B cell (primary cell): ENCODE measurements at regions not wholly inside any gene's neighbourhood (a gene's known extent, or its start where the extent isn't known, plus 50 kb on each side); places are given as distances from the start of the nearest gene placed in this dataset.

Experiments used
- ATAC-seq: fragments of 200-7000 bp; cut with Tn5 transposase; one replicate; pipeline ENCODE4 v1.10.0; 2021; ENCODE audit warnings: low read depth, mild to moderate bottlenecking, moderate number of reproducible peaks, moderate library complexity
- CTCF ChIA-PET: fragments of 350-600 bp; sonication (Branson Sonifier 250); formaldehyde crosslinking; loops from one replicate; lab custom pipeline; 2021; ENCODE audit warnings: antibody characterized with exemption, inconsistent platforms; lab: Charles Lee
- POLR2A ChIA-PET: fragments of 350-600 bp; sonication (Branson Sonifier 250); formaldehyde crosslinking; loops from one replicate; lab custom pipeline; 2021; ENCODE audit warnings: antibody characterized with exemption; lab: Charles Lee
- DNase-seq: peaks from one replicate; pipeline ENCODE4 v3.0.0; 2013
- H2AFZ ChIP-seq: 2 replicates; pipeline ENCODE4 v1.6.1; 2012; ENCODE audit warnings: mild to moderate bottlenecking, low read depth, low read length; ENCODE audit not compliant: insufficient read depth, poor library complexity, severe bottlenecking
- H3K27ac ChIP-seq, 2 donors: 1 replicate in 1 of 2; 2 replicates in 1 of 2; pipeline ENCODE4 v1.5.1; 2012 to 2013; ENCODE audit warnings: low read length in 2 of 2, mild to moderate bottlenecking in 2 of 2, moderate library complexity in 1 of 2
- H3K27me3 ChIP-seq, 4 experiments: fragments of 200-600 bp in 1 of 4; sonication (generic) in 1 of 4; replicated peaks in 1 of 4; 1 replicate in 2 of 4; 2 replicates in 2 of 4; pipeline versions ENCODE4 v1.6.1 to v1.7.0; 2013 to 2016; ENCODE audit warnings: low read length in 3 of 4, mild to moderate bottlenecking in 2 of 4, mixed read lengths in 1 of 4, moderate library complexity in 1 of 4; ENCODE audit not compliant: insufficient read depth in 4 of 4, control insufficient read depth in 3 of 4; ENCODE audit errors: control extremely low read depth in 1 of 4
- H3K36me3 ChIP-seq, 2 experiments: replicated peaks in 1 of 2; 1 replicate in 1 of 2; 2 replicates in 1 of 2; pipeline versions ENCODE4 v1.6.1 to v1.7.1; 2013; ENCODE audit warnings: low read length in 1 of 2; ENCODE audit not compliant: insufficient read depth in 2 of 2, control insufficient read depth in 1 of 2; ENCODE audit errors: control extremely low read depth in 1 of 2, extremely low read depth in 1 of 2
- H3K4me1 ChIP-seq, 2 donors: fragments of 200-600 bp in 1 of 2; sonication (generic) in 1 of 2; 1 replicate in 1 of 2; 2 replicates in 1 of 2; pipeline versions ENCODE4 v1.5.1 to v1.6.1; 2013 to 2017; ENCODE audit warnings: low read length in 2 of 2; ENCODE audit not compliant: control insufficient read depth in 2 of 2, insufficient read depth in 2 of 2
- H3K4me2 ChIP-seq: replicated peaks from 2 replicates; pipeline ENCODE3; 2012; ENCODE audit warnings: mild to moderate bottlenecking, low read depth, low read length; ENCODE audit not compliant: poor library complexity, severe bottlenecking
- H3K4me3 ChIP-seq, 5 experiments: fragments of 200-600 bp in 1 of 5; sonication (generic) in 1 of 5; 1 replicate in 3 of 5; 2 replicates in 2 of 5; pipeline versions ENCODE4 v1.5.1 to v1.7.0; 2011 to 2016; ENCODE audit warnings: low read length in 4 of 5, mild to moderate bottlenecking in 4 of 5, low read depth in 2 of 5, control low read depth in 1 of 5, moderate library complexity in 1 of 5; ENCODE audit not compliant: insufficient read depth in 1 of 5; ENCODE audit errors: control extremely low read depth in 1 of 5, extremely low read depth in 1 of 5
- H3K79me2 ChIP-seq: fragments of 200-600 bp; sonication (generic); one replicate; pipeline ENCODE4 v1.6.0; 2016; ENCODE audit warnings: low read length; ENCODE audit not compliant: control insufficient read depth, insufficient read depth
- H3K9ac ChIP-seq: fragments of 200-600 bp; sonication (generic); 2 replicates; pipeline ENCODE4 v1.6.1; 2017; ENCODE audit warnings: mild to moderate bottlenecking, low read length, moderate library complexity
- H3K9me3 ChIP-seq, 3 donors: one replicate each; pipeline versions ENCODE4 v1.6.1 to v1.7.1; 2013; ENCODE audit warnings: low read length in 2 of 3; ENCODE audit not compliant: control insufficient read depth in 2 of 3, insufficient read depth in 1 of 3; ENCODE audit errors: control extremely low read depth in 1 of 3
- H4K20me1 ChIP-seq: 2 replicates; pipeline ENCODE4 v1.6.0; 2012; ENCODE audit warnings: mild to moderate bottlenecking, low read length; ENCODE audit not compliant: insufficient read depth, control insufficient read depth, poor library complexity, severe bottlenecking
- H3K27ac Mint-ChIP-seq: one replicate; pipeline ENCODE4 v1.8.0; 2021; ENCODE audit warnings: mixed read lengths
- H3K27me3 Mint-ChIP-seq: one replicate; pipeline ENCODE4 v1.8.0; 2021; ENCODE audit warnings: mixed read lengths
- H3K4me1 Mint-ChIP-seq: one replicate; pipeline ENCODE4 v1.8.0; 2021; ENCODE audit warnings: mixed read lengths
- H3K4me3 Mint-ChIP-seq: one replicate; pipeline ENCODE4 v1.8.0; 2021; ENCODE audit warnings: mixed read lengths
- H3K9me3 Mint-ChIP-seq: one replicate; pipeline ENCODE4 v1.8.0; 2022; ENCODE audit warnings: mixed read lengths; ENCODE audit not compliant: insufficient read depth
- CTCF ChIP-seq: fragments of 200-600 bp; IDR thresholded peaks from one replicate; pipeline ENCODE4 v1.8.0; 2022; ENCODE audit warnings: antibody characterized with exemption, mild to moderate bottlenecking
- EZH2 ChIP-seq: IDR thresholded peaks from 2 replicates; pipeline ENCODE4 v1.6.1; 2012; ENCODE audit warnings: borderline replicate concordance, low read depth, mild to moderate bottlenecking, moderate library complexity, low read length; ENCODE audit not compliant: insufficient read depth, poor library complexity, severe bottlenecking
- WGBS: methylation state at CpG from one replicate; pipeline ENCODE4 v1.1.5; 2013; ENCODE audit warnings: missing lambda C conversion rate; ENCODE audit not compliant: insufficient coverage; 5-methylcytosine and 5-hydroxymethylcytosine counted together
- intact Hi-C: fragments of 100-400 bp; cut with micrococcal nuclease; formaldehyde crosslinking; loops from one replicate; pipeline ENCODE4 v1.10.0; 2022

DNA sequence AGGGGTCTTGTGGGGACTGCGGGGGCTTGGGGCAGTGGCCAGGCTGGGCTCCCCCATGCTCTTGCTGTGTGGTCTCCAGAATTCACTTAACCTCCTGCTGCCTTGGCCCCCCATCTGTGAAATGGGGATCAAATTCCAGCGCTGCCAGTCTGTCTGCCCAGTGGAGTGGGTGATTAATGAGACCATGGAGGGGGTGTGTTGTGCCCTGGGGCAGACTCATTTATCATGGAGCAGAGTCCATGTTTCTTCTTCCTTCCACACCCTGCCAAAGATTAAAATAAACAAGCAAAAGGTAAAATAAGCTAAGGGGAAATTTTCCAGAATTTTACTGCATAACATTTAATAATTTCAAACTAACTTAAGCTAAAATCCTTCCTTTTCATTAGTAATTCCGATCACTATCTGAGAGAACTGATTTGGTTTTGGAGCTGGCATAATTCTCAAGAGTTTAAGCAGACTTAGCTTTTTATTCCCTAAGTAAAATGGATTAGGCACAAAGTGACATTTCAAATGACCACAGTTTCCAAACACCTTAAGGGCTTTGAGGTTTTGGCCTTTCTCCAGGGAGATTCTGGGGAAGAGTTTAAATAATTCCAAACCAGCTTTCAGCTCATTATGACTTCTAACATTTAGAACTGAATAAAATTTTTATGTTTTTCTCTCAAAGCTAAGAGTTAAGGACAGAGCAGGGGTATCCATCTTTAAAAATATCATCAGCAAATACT, 211.9 kb downstream of the CXCL12 start:
- no peaks in the 10 kb centered on the region for H3K4me1 Mint-ChIP-seq
- H3K27me3 ChIP-seq: no peaks in the 10 kb centered on the region
- no peak overlapping the region for H3K9ac ChIP-seq
- peaks cover 0 to 2% (median 0%) of the 10 kb centered on the region in 3 donors for H3K9me3 ChIP-seq
- H3K27ac ChIP-seq: no peak overlapping the region
- no peaks in the 10 kb centered on the region for H3K27me3 Mint-ChIP-seq
- no peak overlapping the region for H2AFZ ChIP-seq
- no peaks in the 10 kb centered on the region for H3K36me3 ChIP-seq
- H3K4me2 ChIP-seq: no peak overlapping the region
- H3K9me3 Mint-ChIP-seq: no peaks in the 10 kb centered on the region
- H4K20me1 ChIP-seq: no peaks in the 10 kb centered on the region
- H3K4me1 ChIP-seq: no peaks in the 10 kb centered on the region
- CTCF ChIA-PET: no interaction called here
- POLR2A ChIA-PET: no interaction called here
- intact Hi-C loops: no loop called here
- no peak overlapping the region for H3K4me3 Mint-ChIP-seq
- H3K4me3 ChIP-seq: no peak overlapping the region
- no peak for ATAC-seq
- DNase-seq: no peak
- no peak overlapping the region for H3K27ac Mint-ChIP-seq
- H3K79me2 ChIP-seq: no peaks in the 10 kb centered on the region
- 88% methylated on average over 1 of the region's 3 CpGs for WGBS
- TF ChIP-seq EZH2: no peak
- TF ChIP-seq CTCF: no peak

- no peaks in the 10 kb centered on the region for H3K9me3 Mint-ChIP-seq
- H3K9me3 ChIP-seq: peaks cover 0 to 2% (median 0%) of the 10 kb centered on the region in 3 donors
- H4K20me1 ChIP-seq: no peaks in the 10 kb centered on the region
- no peaks in the 10 kb centered on the region for H3K27me3 ChIP-seq
- H3K4me3 ChIP-seq: no peak overlapping the region
- no peak overlapping the region for H3K27ac ChIP-seq
- H3K4me3 Mint-ChIP-seq: no peak overlapping the region
- POLR2A ChIA-PET: no interaction called here
- no peaks in the 10 kb centered on the region for H3K79me2 ChIP-seq
- no peaks in the 10 kb centered on the region for H3K4me1 Mint-ChIP-seq
- H3K27ac Mint-ChIP-seq: no peak overlapping the region
- no peaks in the 10 kb centered on the region for H3K4me1 ChIP-seq
- WGBS: 90% methylated on average over 3 of the region's 4 CpGs
- H3K36me3 ChIP-seq: no peaks in the 10 kb centered on the region
- CTCF ChIA-PET: no interaction called here
- H3K27me3 Mint-ChIP-seq: no peaks in the 10 kb centered on the region
- intact Hi-C loops: no loop called here
- ATAC-seq: no peak
- H2AFZ ChIP-seq: no peak overlapping the region
- H3K9ac ChIP-seq: no peak overlapping the region
- TF ChIP-seq EZH2 (no peak), CTCF (no peak)
- DNase-seq: no peak
- no peak overlapping the region for H3K4me2 ChIP-seq
Measured at GRCh38 chr10:44171765-44172164, 213.1 kb downstream of the CXCL12 start.
